Choroid plexus epithelial cell (primary cell): ENCODE measurements at regions not wholly inside any gene's neighbourhood (a gene's known extent, or its start where the extent isn't known, plus 50 kb on each side); places are given as distances from the start of the nearest gene placed in this dataset.

Source experiments
- DNase-seq: peaks from one replicate; pipeline ENCODE4 v3.0.0-alpha.2; 2010; ENCODE audit warnings: low read depth
- H3K4me3 ChIP-seq: 2 replicates; pipeline ENCODE4 v1.5.1; 2011; ENCODE audit warnings: low read depth, mild to moderate bottlenecking, control low read depth, low read length, moderate library complexity
- CTCF ChIP-seq: conservative IDR thresholded peaks from 2 replicates; pipeline ENCODE4 v1.5.1; 2011; ENCODE audit warnings: low read depth, mild to moderate bottlenecking, control low read depth, inconsistent platforms, low read length, moderate library complexity

- DNase-seq: no peak
- no peak for TF ChIP-seq CTCF
Measured at GRCh38 chr6:15852289-15852688, 189.5 kb upstream of the DTNBP1 start.

GRCh38 chr6:15849395-15849794, 186.6 kb upstream of the DTNBP1 start:
- no peak for DNase-seq
- H3K4me3 ChIP-seq: no peak overlapping the region
- TF ChIP-seq CTCF: no peak

More at GRCh38 chr6:15852289-15852688, 189.5 kb upstream of the DTNBP1 start:
- no peak overlapping the region for H3K4me3 ChIP-seq

GRCh38 chr6:15845492-15845891, 182.7 kb upstream of the DTNBP1 start:
- no peak overlapping the region for H3K4me3 ChIP-seq
- DNase-seq: no peak
- no peak for TF ChIP-seq CTCF

GRCh38 chr6:15843764-15844163, 180.9 kb upstream of the DTNBP1 start:
- TF ChIP-seq CTCF: no peak
- DNase-seq: no peak
- no peak overlapping the region for H3K4me3 ChIP-seq

GRCh38 chr6:15843226-15843625, 180.4 kb upstream of the DTNBP1 start:
- TF ChIP-seq CTCF: no peak
- H3K4me3 ChIP-seq: no peak overlapping the region
- no peak for DNase-seq

GRCh38 chr6:15842727-15843117, 179.9 kb upstream of the DTNBP1 start:
- no peak for DNase-seq
- no peak for TF ChIP-seq CTCF
- no peak overlapping the region for H3K4me3 ChIP-seq

GRCh38 chr6:15841937-15842726, 179.3 kb upstream of the DTNBP1 start:
- no peak for TF ChIP-seq CTCF
- H3K4me3 ChIP-seq: no peak overlapping the region
- DNase-seq: no peak
